SK-N-SH (cell line): ENCODE measurements at regions not wholly inside any gene's neighbourhood (a gene's known extent, or its start where the extent isn't known, plus 50 kb on each side); places are given as distances from the start of the nearest gene placed in this dataset.

Experiments
- CTCF ChIA-PET: fragments of 300-600, 350-600 bp; formaldehyde crosslinking; extraction: SDS; loops from one replicate; lab custom pipeline; 2021; lab: Yijun Ruan, JAX
- POLR2A ChIA-PET: fragments of 350-600 bp; sonication (Branson Sonifier 250); formaldehyde crosslinking; extraction: SDS; loops from one replicate; lab custom pipeline; 2020; ENCODE audit warnings: antibody characterized with exemption, inconsistent platforms; lab: Yijun Ruan, JAX
- DNase-seq: peaks from one replicate; pipeline ENCODE4 v3.0.0; 2012
- H2AFZ ChIP-seq: fragments of 200-600 bp; sonication (generic); 2 replicates; pipeline ENCODE4 v1.8.1; 2016; ENCODE audit warnings: antibody characterized with exemption, mild to moderate bottlenecking, low read depth
- H3F3A ChIP-seq: fragments of 200-600 bp; sonication (generic); replicated peaks from 2 replicates; pipeline ENCODE3; 2016; ENCODE audit warnings: antibody characterized with exemption, mild to moderate bottlenecking; ENCODE audit not compliant: insufficient read depth
- H3K27ac ChIP-seq, 2 experiments: fragments of 200-500 bp in 1 of 2; fragments of 200-600 bp in 1 of 2; sonication (Bioruptor generic) in 1 of 2; sonication (generic), shearing (Covaris generic) in 1 of 2; 2 replicates each; pipeline versions ENCODE4 v1.5.1 to v1.6.1; 2014 to 2016; ENCODE audit warnings: low read depth in 2 of 2, inconsistent platforms in 1 of 2, low read length in 1 of 2, mild to moderate bottlenecking in 1 of 2, mixed read lengths in 1 of 2
- H3K27me3 ChIP-seq: fragments of 200-600 bp; sonication (generic), shearing (Covaris generic); 2 replicates; pipeline ENCODE4 v1.6.1; 2016; ENCODE audit warnings: mixed run types; ENCODE audit not compliant: insufficient read depth
- H3K36me3 ChIP-seq, 2 experiments: fragments of 200-500 bp in 1 of 2; fragments of 200-600 bp in 1 of 2; sonication (Bioruptor generic) in 1 of 2; sonication (generic) in 1 of 2; replicated peaks in 1 of 2; 2 replicates each; pipeline versions ENCODE3 to v1.5.1; 2014 to 2016; ENCODE audit warnings: low read length in 1 of 2, mild to moderate bottlenecking in 1 of 2; ENCODE audit not compliant: insufficient read depth in 2 of 2, control insufficient read depth in 1 of 2
- H3K4me1 ChIP-seq, 2 experiments: fragments of 200-500 bp in 1 of 2; fragments of 200-600 bp in 1 of 2; sonication (Bioruptor generic) in 1 of 2; sonication (generic), shearing (Covaris generic) in 1 of 2; 2 replicates each; pipeline versions ENCODE4 v1.5.1 to v1.6.1; 2014 to 2016; ENCODE audit warnings: low read depth in 1 of 2, low read length in 1 of 2, mixed run types in 1 of 2; ENCODE audit not compliant: insufficient read depth in 2 of 2, control insufficient read depth in 1 of 2
- H3K4me2 ChIP-seq: fragments of 200-600 bp; sonication (generic), shearing (Covaris generic); 2 replicates; pipeline ENCODE4 v1.6.1; 2017; ENCODE audit warnings: mixed run types
- H3K4me3 ChIP-seq, 2 experiments: fragments of 200-500 bp in 1 of 2; fragments of 200-600 bp in 1 of 2; sonication (Bioruptor generic) in 1 of 2; sonication (generic), shearing (Covaris generic) in 1 of 2; 2 replicates each; pipeline versions ENCODE4 v1.5.1 to v1.8.1; 2014 to 2016; ENCODE audit warnings: low read depth in 2 of 2, inconsistent platforms in 1 of 2, low read length in 1 of 2, mild to moderate bottlenecking in 1 of 2, mixed read lengths in 1 of 2, moderate library complexity in 1 of 2
- H3K79me2 ChIP-seq: fragments of 200-600 bp; sonication (generic); 2 replicates; pipeline ENCODE4 v1.8.1; 2017; ENCODE audit warnings: mild to moderate bottlenecking; ENCODE audit not compliant: insufficient read depth
- H3K9ac ChIP-seq: fragments of 200-600 bp; sonication (generic); 2 replicates; pipeline ENCODE4 v1.6.1; 2017; ENCODE audit warnings: mixed run types
- H3K9me2 ChIP-seq: fragments of 200-600 bp; sonication (generic); 2 replicates; pipeline ENCODE4 v1.6.1; 2017; ENCODE audit warnings: mixed run types
- H3K9me3 ChIP-seq: fragments of 200-600 bp; sonication (generic); 2 replicates; pipeline ENCODE4 v1.6.1; 2017; ENCODE audit warnings: mixed run types, mild to moderate bottlenecking, moderate library complexity
- H4K20me1 ChIP-seq: fragments of 200-600 bp; sonication (generic); 2 replicates; pipeline ENCODE4 v1.6.1; 2017; ENCODE audit warnings: mild to moderate bottlenecking, mixed run types; ENCODE audit not compliant: insufficient read depth
- CHD2 ChIP-seq: fragments of 150-350 bp; IDR thresholded peaks from 2 replicates; pipeline ENCODE4 v1.6.1; 2018; ENCODE audit warnings: low read length; ENCODE audit not compliant: partially characterized antibody
- ELF1 ChIP-seq: IDR thresholded peaks from 2 replicates; pipeline ENCODE4 v1.4.0; 2012
- EZH2phosphoT487 ChIP-seq: fragments of 200-600 bp; sonication (generic); IDR thresholded peaks from 2 replicates; pipeline ENCODE4 v1.6.1; 2017; ENCODE audit warnings: low read depth, mixed run types, mild to moderate bottlenecking, antibody characterized with exemption, moderate library complexity, borderline replicate concordance
- FOSL2 ChIP-seq: IDR thresholded peaks from 2 replicates; pipeline ENCODE4 v1.4.0; 2012; ENCODE audit warnings: low read depth, mild to moderate bottlenecking, moderate library complexity, borderline replicate concordance
- FOXJ3 ChIP-seq: sonication (generic); formaldehyde crosslinking; IDR thresholded peaks from 2 replicates; pipeline ENCODE4 v1.5.1; 2020; ENCODE audit warnings: mild to moderate bottlenecking, missing genetic modification reagents
- GABPA ChIP-seq: IDR thresholded peaks from 2 replicates; pipeline ENCODE4 v1.4.0; 2012; ENCODE audit warnings: low read depth, mild to moderate bottlenecking
- GATA2 ChIP-seq: sonication (generic); formaldehyde crosslinking; IDR thresholded peaks from 2 replicates; pipeline ENCODE4 v1.5.0; 2020; ENCODE audit warnings: mild to moderate bottlenecking, missing genetic modification reagents
- MEF2A ChIP-seq: IDR thresholded peaks from 2 replicates; pipeline ENCODE4 v1.4.0; 2012; ENCODE audit warnings: low read depth, borderline replicate concordance
- MXI1 ChIP-seq: IDR thresholded peaks from 2 replicates; pipeline ENCODE4 v1.6.1; 2012; ENCODE audit warnings: mild to moderate bottlenecking, low read depth, low read length, improper control_type of control experiment
- NFIC ChIP-seq: IDR thresholded peaks from 2 replicates; pipeline ENCODE4 v1.4.0; 2012; ENCODE audit warnings: borderline replicate concordance
- RAD21 ChIP-seq: IDR thresholded peaks from 2 replicates; pipeline ENCODE4 v1.6.1; 2012; ENCODE audit warnings: mild to moderate bottlenecking, low read length
- RCOR1 ChIP-seq: fragments of 150-350 bp; IDR thresholded peaks from 2 replicates; pipeline ENCODE4 v1.6.1; 2017; ENCODE audit warnings: antibody characterized with exemption, low read length
- RXRA ChIP-seq: IDR thresholded peaks from 2 replicates; pipeline ENCODE4 v1.4.0; 2012; ENCODE audit warnings: low read depth, mild to moderate bottlenecking, borderline replicate concordance
- SIN3A ChIP-seq: IDR thresholded peaks from 2 replicates; pipeline ENCODE4 v1.6.1; 2012; ENCODE audit warnings: low read depth, mild to moderate bottlenecking, low read length, moderate library complexity, borderline replicate concordance
- SMC3 ChIP-seq: IDR thresholded peaks from 2 replicates; pipeline ENCODE4 v1.6.1; 2012; ENCODE audit warnings: low read depth, low read length, improper control_type of control experiment
- TCF12 ChIP-seq: IDR thresholded peaks from 2 replicates; pipeline ENCODE4 v1.4.0; 2012
- TEAD4 ChIP-seq: IDR thresholded peaks from 2 replicates; pipeline ENCODE4 v1.4.0; 2012; ENCODE audit warnings: mild to moderate bottlenecking, borderline replicate concordance; ENCODE audit not compliant: insufficient read depth
- YY1 ChIP-seq: IDR thresholded peaks from 2 replicates; pipeline ENCODE4 v1.4.0; 2012; ENCODE audit warnings: low read depth, mild to moderate bottlenecking
- WGBS: methylation state at CpG from one replicate; pipeline ENCODE4 v1.1.6; 2017; ENCODE audit warnings: low lambda C conversion rate; 5-methylcytosine and 5-hydroxymethylcytosine counted together
- TF ChIP-seq, protein P1 (sequence below): fragments of 150-350 bp; IDR thresholded peaks from 2 replicates; pipeline ENCODE4 v1.6.1; 2017; ENCODE audit warnings: antibody characterized with exemption, low read length, low read depth, borderline replicate concordance
- TF ChIP-seq, protein P2 (sequence below): fragments of 200-600 bp; sonication (generic); IDR thresholded peaks from 2 replicates; pipeline ENCODE4 v1.6.1; 2017; ENCODE audit warnings: antibody characterized with exemption, mild to moderate bottlenecking, moderate library complexity
- TF ChIP-seq, protein P3 (sequence below): fragments of 150-350 bp; IDR thresholded peaks from 2 replicates; pipeline ENCODE4 v1.6.1; 2016; ENCODE audit warnings: mild to moderate bottlenecking, low read depth, low read length

DNA sequence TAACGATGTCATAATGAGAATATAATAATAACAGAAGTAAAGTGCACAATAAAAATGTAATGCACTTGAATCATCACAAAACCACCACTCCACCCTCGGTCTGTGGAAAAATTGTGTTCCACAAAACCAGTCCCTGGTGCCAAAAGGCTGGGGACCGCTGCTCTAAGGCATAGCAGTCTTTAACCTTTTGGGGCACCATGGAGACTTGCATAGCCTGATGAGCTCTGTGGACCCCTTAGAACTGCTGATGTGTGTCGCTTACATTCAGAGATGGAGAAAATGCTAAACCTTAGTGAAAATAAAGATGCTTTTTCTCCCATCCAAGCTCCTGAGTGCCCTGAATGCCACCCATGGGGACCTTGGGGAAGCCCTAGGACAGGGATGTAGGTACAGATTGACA, 87.6 kb upstream of the SEPTIN5 start:
- no peak overlapping the region for H3K4me3 ChIP-seq
- no peaks in the 10 kb centered on the region for H3K9me3 ChIP-seq
- 39% methylated on average over 3 of the region's 4 CpGs for WGBS
- H3K9ac ChIP-seq = no peak overlapping the region
- H3K4me1 ChIP-seq = no peaks in the 10 kb centered on the region; a peak in 1 of 4 replicates
- no peaks in the 10 kb centered on the region; the same call in 1 of the 2 replicates for H3K27me3 ChIP-seq
- no peaks in the 10 kb centered on the region for H3K79me2 ChIP-seq
- H3F3A ChIP-seq = no peaks in the 10 kb centered on the region
- DNase-seq = no peak
- H3K4me2 ChIP-seq = no peak overlapping the region
- ChIA-PET CTCF (interaction anchor here (1.3 to 1.5 kb wide), 2 partner anchors 327 to 447 kb away, joined by 4 read pairs; no protein-coding TSS in a partner anchor), POLR2A (no interaction called here)
- H3K36me3 ChIP-seq = no peaks in the 10 kb centered on the region
- H4K20me1 ChIP-seq = no peaks in the 10 kb centered on the region
- TF ChIP-seq MEF2A (no peak), FOSL2 (no peak), ELF1 (no peak), CHD2 (no peak), FOXJ3 (CRISPR knock-in tag) (no peak), TCF12 (no peak), RXRA (no peak), MXI1 (no peak)
- TF ChIP-seq, protein P1, sequence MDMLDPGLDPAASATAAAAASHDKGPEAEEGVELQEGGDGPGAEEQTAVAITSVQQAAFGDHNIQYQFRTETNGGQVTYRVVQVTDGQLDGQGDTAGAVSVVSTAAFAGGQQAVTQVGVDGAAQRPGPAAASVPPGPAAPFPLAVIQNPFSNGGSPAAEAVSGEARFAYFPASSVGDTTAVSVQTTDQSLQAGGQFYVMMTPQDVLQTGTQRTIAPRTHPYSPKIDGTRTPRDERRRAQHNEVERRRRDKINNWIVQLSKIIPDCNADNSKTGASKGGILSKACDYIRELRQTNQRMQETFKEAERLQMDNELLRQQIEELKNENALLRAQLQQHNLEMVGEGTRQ = no peak
- TF ChIP-seq, protein P2, sequence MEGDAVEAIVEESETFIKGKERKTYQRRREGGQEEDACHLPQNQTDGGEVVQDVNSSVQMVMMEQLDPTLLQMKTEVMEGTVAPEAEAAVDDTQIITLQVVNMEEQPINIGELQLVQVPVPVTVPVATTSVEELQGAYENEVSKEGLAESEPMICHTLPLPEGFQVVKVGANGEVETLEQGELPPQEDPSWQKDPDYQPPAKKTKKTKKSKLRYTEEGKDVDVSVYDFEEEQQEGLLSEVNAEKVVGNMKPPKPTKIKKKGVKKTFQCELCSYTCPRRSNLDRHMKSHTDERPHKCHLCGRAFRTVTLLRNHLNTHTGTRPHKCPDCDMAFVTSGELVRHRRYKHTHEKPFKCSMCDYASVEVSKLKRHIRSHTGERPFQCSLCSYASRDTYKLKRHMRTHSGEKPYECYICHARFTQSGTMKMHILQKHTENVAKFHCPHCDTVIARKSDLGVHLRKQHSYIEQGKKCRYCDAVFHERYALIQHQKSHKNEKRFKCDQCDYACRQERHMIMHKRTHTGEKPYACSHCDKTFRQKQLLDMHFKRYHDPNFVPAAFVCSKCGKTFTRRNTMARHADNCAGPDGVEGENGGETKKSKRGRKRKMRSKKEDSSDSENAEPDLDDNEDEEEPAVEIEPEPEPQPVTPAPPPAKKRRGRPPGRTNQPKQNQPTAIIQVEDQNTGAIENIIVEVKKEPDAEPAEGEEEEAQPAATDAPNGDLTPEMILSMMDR = no peak
- H3K9me2 ChIP-seq = no peaks in the 10 kb centered on the region
- H3K27ac ChIP-seq = no peak overlapping the region
- no peak overlapping the region for H2AFZ ChIP-seq

DNA sequence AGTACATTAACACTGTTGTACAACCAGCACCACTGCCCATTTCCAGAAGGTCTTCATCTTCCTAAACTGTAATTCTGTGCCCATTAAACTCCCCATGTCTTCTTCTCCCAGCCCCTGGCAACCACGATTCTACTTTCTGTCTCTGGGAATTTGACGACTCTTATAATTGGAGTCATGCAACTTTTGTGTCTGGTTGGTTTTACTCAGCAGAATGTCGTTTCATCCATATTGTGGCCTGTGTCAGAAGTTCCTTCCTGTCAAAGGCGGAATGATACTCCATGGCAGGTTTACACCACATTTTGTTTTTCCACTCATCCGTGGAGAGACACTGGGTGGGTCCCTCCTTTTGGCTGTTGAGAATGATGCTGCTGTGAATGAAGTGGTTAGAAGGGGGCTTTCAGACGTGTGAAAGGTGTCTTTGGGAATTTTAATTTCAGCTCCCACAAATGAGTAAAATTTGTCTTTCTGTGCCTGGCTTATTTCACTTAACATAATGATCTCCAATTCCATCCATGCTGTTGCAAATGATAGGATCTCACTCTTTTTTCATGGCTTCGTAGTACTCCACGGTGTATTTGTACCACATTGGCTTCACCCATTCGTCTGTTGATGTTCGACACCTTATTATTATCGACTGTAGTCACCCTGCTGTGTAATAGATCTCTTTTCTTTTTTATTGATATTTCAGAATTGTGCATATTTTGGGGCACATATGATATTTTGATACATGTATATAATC, 86.1 kb upstream of the SEPTIN5 start:
- CTCF ChIA-PET = interaction anchor here (1.3 to 2.7 kb wide), 4 partner anchors 111 to 484 kb away, joined by 4 to 37 read pairs (median 16); partner anchors contain the start of gene ESS2
- DNase-seq = no peak
- WGBS = 62% methylated on average over 11 of the region's 11 CpGs
- no peaks in the 10 kb centered on the region for H3K36me3 ChIP-seq
- POLR2A ChIA-PET = no interaction called here
- H3K27ac ChIP-seq = no peak overlapping the region
- no peaks in the 10 kb centered on the region for H4K20me1 ChIP-seq
- no peaks in the 10 kb centered on the region; the same call in 1 of the 2 replicates for H3K27me3 ChIP-seq
- no peaks in the 10 kb centered on the region for H3K79me2 ChIP-seq
- no peaks in the 10 kb centered on the region for H3F3A ChIP-seq
- no peak overlapping the region for H3K4me3 ChIP-seq
- no peaks in the 10 kb centered on the region for H3K4me1 ChIP-seq
- H3K9me3 ChIP-seq = no peaks in the 10 kb centered on the region
- TF ChIP-seq EZH2phosphoT487 (no peak), RCOR1 (no peak), GATA2 (no peak), TEAD4 (no peak), GABPA (no peak), ELF1 (no peak), CHD2 (no peak), NFIC (no peak), YY1 (no peak), SIN3A (no peak), SMC3 (no peak), FOXJ3 (CRISPR knock-in tag) (no peak), RAD21 (no peak), MXI1 (no peak)
- TF ChIP-seq, protein P3, sequence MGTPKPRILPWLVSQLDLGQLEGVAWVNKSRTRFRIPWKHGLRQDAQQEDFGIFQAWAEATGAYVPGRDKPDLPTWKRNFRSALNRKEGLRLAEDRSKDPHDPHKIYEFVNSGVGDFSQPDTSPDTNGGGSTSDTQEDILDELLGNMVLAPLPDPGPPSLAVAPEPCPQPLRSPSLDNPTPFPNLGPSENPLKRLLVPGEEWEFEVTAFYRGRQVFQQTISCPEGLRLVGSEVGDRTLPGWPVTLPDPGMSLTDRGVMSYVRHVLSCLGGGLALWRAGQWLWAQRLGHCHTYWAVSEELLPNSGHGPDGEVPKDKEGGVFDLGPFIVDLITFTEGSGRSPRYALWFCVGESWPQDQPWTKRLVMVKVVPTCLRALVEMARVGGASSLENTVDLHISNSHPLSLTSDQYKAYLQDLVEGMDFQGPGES = no peak
- H3K9ac ChIP-seq = no peak overlapping the region
- no peak overlapping the region for H2AFZ ChIP-seq
- H3K4me2 ChIP-seq = no peak overlapping the region
- no peaks in the 10 kb centered on the region for H3K9me2 ChIP-seq
